ENCODE measurements at regions not wholly inside any gene's neighbourhood (a gene's known extent, or its start where the extent isn't known, plus 50 kb on each side); places are given as distances from the start of the nearest gene placed in this dataset.

- intact Hi-C loops (cut with DNase I), result no loop called here
These were observed 914.2 kb upstream of the RAG2 start for GRCh38 chr11:37512156-37512780.

GRCh38 chr11:37511425-37511933, 913.4 kb upstream of the RAG2 start:
- no peak for DNase-seq
- intact Hi-C loops (cut with DNase I), result no loop called here

More at GRCh38 chr11:37512156-37512780, 914.2 kb upstream of the RAG2 start:
- DNase-seq, result no peak

GRCh38 chr11:37509506-37509905, 911.5 kb upstream of the RAG2 start:
- intact Hi-C loops (cut with DNase I), result no loop called here
- no peak for DNase-seq

- intact Hi-C loops (cut with DNase I), result no loop called here
- DNase-seq, result no peak
These were observed 908.5 kb upstream of the RAG2 start for GRCh38 chr11:37506531-37506930.

- intact Hi-C loops (cut with DNase I), result no loop called here
- DNase-seq, result no peak
These were observed 907.4 kb upstream of the RAG2 start for GRCh38 chr11:37505406-37505805.

- intact Hi-C loops (cut with DNase I), result no loop called here
- DNase-seq, result no peak
These were observed 906.9 kb upstream of the RAG2 start for GRCh38 chr11:37504921-37505320.

- DNase-seq, result no peak
- intact Hi-C loops (cut with DNase I), result no loop called here
These were observed 906.1 kb upstream of the RAG2 start for GRCh38 chr11:37504060-37504611.

GRCh38 chr11:37503411-37504059, 905.5 kb upstream of the RAG2 start:
- intact Hi-C loops (cut with DNase I), result no loop called here
- DNase-seq, result no peak

GRCh38 chr11:37502202-37502601, 904.2 kb upstream of the RAG2 start:
- DNase-seq, result no peak
- intact Hi-C loops (cut with DNase I), result no loop called here

GRCh38 chr11:37500425-37500824, 902.4 kb upstream of the RAG2 start:
- DNase-seq, result no peak
- intact Hi-C loops (cut with DNase I), result no loop called here

GRCh38 chr11:37497326-37497725, 899.3 kb upstream of the RAG2 start:
- no peak for DNase-seq
- intact Hi-C loops (cut with DNase I), result no loop called here

GRCh38 chr11:37496201-37496600, 898.2 kb upstream of the RAG2 start:
- intact Hi-C loops (cut with DNase I), result no loop called here
- DNase-seq, result no peak

- no peak for DNase-seq
- intact Hi-C loops (cut with DNase I), result no loop called here
These were observed 886.3 kb upstream of the RAG2 start for GRCh38 chr11:37484298-37484697.

GRCh38 chr11:37483761-37484160, 885.7 kb upstream of the RAG2 start:
- no peak for DNase-seq
- intact Hi-C loops (cut with DNase I), result no loop called here

GRCh38 chr11:37474889-37475288, 876.9 kb upstream of the RAG2 start:
- no peak for DNase-seq
- intact Hi-C loops (cut with DNase I), result no loop called here

- intact Hi-C loops (cut with DNase I), result no loop called here
- DNase-seq, result no peak
These were observed 870.3 kb upstream of the RAG2 start for GRCh38 chr11:37468344-37468743.

GRCh38 chr11:37465221-37465620, 867.2 kb upstream of the RAG2 start:
- no peak for DNase-seq
- intact Hi-C loops (cut with DNase I), result no loop called here

GRCh38 chr11:37459456-37459855, 861.4 kb upstream of the RAG2 start:
- intact Hi-C loops (cut with DNase I), result loop anchor here (10.0 kb wide), 1 partner anchor 1325 kb away; no protein-coding TSS in a partner anchor
- no peak for DNase-seq

GRCh38 chr11:37456746-37457145, 858.7 kb upstream of the RAG2 start:
- intact Hi-C loops (cut with DNase I), result loop anchor here (10.0 kb wide), 1 partner anchor 1328 kb away; no protein-coding TSS in a partner anchor
- no peak for DNase-seq

GRCh38 chr11:37451903-37452302, 853.9 kb upstream of the RAG2 start:
- intact Hi-C loops (cut with DNase I), result loop anchor here (10.0 kb wide), 1 partner anchor 1333 kb away; no protein-coding TSS in a partner anchor
- DNase-seq, result no peak

- no peak for DNase-seq
These were observed 852.6 kb upstream of the RAG2 start for GRCh38 chr11:37450613-37451012.

GRCh38 chr11:37449146-37449545, 851.1 kb upstream of the RAG2 start:
- no peak for DNase-seq
- intact Hi-C loops (cut with DNase I), result no loop called here

More at GRCh38 chr11:37450613-37451012, 852.6 kb upstream of the RAG2 start:
- intact Hi-C loops (cut with DNase I), result loop anchor here (10.0 kb wide), 1 partner anchor 1334 kb away; no protein-coding TSS in a partner anchor

Data from posterior cingulate gyrus (tissue), 11 donors.